GM18907 (cell line): ENCODE measurements at regions not wholly inside any gene's neighbourhood (a gene's known extent, or its start where the extent isn't known, plus 50 kb on each side); places are given as distances from the start of the nearest gene placed in this dataset.

Experiments
- ATAC-seq: cut with Tn5 transposase; IDR thresholded peaks from one replicate; pipeline ENCODE4 v1.9.1; 2021; ENCODE audit warnings: mild to moderate bottlenecking, moderate library complexity; ENCODE audit not compliant: unreplicated experiment

DNA sequence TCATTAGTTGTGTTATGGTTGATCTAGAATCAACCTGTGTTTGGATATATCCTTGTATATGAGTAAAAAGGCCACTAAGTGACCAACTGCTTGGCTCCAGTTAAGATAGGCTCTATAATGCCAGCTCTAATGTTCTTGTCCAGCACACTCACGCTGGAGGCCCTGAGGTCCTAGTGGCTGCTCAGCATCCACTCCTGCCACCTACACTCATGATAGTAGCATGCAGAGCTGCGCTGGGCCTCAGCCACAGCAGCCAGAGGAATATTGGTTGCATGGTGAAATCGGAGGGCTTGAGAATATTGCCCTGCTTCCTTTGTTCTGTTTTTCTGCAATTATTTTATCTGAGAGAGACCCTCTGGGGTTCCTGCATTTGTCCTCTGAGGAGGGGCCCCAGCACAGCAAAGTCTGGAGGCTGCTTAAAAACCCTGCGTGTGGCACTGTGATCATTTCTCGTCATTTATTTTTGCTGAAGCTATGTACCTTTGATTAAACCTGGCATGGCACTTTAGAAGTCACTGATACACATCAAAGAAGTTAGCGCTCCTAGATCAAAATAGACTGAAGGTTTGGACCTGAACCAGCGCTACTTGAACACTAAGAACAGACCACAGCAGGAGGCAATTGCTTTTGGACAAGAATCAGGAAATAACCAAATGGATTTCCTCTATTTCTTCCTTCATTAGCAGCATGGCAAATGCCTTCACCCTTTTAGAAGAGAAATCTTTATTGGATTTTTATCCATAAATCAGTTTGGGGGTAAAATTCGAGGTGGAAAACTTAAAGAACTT is 398.4 kb upstream of the ID4 start:
- ATAC-seq, result no peak

DNA sequence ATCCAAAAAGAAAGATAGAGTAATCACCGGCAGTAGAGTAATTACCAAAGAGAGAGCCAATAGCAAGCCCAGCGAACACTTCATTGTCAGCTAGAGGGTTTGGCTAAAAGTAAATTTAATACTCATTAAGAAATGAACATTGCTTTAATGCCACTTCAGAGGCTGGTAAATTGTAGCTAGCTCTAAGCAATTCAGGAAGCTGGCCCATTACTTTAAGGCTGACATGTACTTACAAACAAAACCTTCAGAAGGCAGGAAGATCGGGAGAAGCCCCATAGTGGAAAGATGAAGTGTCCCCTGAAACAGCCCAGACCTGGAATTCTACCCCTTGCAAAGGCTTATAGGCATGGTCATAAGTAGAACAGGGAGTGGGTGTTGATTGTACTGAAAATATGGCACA is 396.6 kb upstream of the ID4 start:
- no peak for ATAC-seq

DNA sequence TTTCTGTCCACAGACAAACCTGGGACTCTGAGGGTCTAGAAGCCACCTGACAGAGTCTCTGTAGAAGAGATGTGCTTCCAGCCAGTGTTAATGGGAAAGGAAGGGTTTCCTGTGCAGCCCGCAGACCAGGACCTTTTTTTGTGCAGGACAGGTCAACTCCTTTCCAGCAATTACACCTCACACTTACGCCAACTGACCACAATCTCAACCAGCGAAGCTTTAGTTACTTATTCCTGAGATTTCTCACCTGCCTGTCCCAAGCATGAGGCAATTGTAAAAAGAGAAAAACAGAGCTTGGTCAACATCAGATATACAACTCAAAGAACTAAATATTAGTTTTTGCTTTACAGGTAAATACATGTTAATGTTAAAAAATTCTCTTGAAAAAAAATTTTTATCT is 393.8 kb upstream of the ID4 start:
- ATAC-seq, result no peak

DNA sequence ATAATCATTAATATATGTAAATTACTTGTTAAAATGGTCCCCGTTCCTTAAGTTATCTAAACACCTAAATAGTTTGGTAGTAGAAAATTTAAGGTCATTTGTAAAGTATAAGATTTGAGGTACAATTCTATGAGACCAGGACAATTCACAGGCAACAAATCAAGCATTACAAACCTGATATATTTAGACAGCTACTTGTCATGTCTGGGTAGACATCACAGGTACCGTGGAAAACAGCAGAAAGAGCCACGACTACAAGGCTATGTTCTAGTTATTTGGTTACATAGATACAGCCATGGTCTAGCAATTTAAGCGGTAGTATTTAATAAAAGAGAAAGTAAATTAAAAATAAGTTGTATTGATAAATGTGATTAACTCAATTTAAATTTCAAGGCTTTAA is 393.1 kb upstream of the ID4 start:
- no peak for ATAC-seq

DNA sequence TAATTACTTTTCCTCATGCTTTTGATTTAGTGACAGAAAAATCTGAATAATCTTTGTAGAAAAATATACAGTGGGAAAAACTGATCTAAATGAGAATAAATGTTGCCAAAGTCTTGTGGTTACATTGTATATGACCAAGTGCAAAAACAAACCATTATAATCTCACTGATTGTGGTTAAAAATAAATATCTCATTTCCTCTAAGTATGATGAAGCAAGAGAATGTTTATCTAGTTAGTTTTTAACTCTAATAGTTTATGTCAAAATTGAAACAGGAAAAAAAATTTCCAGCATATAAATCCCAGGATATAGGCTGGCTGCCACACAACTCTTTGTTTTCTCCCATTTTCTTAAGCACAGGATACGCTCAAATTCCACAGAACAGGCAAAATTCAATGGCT is 392.7 kb upstream of the ID4 start:
- ATAC-seq, result no peak

DNA sequence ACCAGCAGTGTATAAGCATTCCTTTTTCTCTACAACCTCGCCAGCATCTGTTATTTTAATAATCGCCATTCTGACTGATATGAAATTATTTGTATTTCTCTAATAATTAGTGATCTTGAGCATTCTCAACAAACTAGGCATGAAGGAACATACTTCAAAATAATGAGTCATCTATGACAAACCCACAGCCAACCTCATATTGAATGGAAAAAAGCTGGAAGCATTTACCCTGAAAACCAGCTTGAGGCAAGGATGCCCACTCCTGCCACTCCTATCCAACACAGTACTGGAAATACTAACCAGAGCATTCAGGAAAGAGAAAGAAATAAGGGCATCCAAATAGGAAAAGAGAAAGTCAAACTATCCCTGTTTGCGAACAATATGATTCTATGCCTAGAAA is 390.6 kb upstream of the ID4 start:
- ATAC-seq, result no peak

DNA sequence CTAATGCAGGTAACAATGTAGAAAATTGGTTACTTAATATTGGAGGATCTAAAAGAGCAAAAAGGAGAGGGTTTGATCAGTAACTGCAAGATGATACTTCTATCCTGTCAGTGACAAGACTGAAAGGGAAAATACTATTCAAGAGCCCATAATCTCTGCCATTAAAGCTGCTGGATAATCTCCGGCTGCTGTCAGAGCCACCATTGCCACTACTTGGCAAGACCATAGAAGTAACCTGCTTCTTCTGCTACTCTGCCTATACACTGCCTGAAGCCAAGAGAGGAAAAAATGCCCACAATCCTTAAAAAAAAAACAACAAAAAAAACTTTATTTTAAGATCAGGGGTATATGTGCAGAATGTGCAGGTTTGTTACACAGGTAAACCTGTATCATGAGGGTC is 386.5 kb upstream of the ID4 start:
- ATAC-seq, result no peak

DNA sequence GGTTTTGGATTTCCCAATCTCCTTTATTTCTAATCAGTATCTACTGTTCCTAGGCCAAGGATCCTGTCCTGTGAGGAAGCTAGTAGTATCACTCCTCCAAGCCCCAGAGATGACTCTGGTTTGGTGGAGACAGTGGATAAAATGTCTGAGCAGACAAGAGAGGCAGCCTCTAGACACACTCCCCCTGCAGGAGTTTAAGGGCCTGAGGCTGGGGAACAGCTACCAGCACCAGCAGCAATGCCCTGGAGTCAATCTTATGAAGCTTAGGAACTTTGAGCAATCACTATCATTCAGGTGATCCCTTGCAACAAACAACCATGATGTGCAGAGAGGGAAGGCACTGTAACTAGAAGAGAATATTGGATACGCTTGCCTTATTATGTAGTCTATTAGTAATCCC is 384.7 kb upstream of the ID4 start:
- no peak for ATAC-seq

DNA sequence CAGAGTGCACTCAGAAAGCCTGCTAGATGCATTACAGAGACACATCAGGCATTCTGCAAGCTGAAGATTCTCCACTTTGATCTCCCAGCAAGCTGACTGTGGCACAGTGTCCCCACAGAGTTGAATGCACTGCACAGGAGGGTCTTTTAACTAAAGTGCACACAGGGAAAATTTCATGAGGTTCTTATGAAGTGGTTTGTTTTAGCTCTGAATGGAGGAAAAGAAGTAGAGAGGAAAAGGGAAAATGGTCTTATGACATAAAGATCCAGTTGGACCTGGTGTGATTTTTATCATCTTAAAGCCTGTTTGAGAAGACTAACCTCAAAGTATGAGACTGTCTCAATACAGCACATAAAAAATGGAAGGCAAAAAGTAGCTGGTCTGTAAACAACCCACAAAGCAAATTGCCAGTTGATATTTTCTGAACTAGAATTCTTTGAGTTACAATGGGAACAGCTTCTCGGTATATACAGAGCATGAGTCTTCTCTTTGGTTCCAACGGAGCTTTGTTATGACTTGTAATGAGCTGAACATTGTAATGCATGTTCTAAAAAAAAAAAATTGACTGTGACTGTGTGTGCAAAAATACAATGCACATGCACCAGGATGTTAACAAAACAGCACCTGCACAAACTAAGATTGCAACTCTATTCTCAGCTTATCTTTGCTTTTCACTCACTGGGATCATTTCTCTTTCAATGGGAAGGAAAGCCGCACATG is 383.0 kb upstream of the ID4 start:
- no peak for ATAC-seq

DNA sequence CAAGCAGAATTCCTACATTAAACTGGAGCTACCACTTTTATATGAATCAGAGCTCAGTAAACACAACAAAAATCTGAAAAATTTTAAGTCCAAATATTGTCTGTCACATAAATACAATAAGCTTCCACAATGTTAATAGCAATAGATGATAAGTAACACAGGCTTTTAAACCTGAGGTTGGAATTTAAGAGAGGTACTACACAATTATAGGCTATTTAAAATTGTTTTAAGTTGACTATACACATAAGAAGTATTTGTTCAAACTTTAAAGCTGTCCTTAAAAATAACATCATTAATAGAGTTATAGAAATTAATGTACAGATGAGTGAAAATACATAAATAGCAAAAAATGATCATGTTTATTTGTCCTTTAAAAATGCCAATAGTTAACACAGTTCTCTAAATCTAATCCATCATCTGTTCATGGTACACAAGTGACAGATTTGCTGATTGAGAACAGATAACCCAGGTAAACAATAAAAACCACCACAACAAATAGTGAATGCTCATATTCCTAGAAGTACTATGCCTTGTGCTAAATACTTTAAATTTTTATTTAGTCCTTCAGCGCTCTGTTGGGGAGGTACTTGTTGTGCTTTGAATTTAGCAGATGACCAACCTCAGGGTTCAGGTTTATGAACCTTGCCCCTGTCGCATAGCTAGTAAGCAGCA is 382.3 kb upstream of the ID4 start:
- ATAC-seq, result no peak

DNA sequence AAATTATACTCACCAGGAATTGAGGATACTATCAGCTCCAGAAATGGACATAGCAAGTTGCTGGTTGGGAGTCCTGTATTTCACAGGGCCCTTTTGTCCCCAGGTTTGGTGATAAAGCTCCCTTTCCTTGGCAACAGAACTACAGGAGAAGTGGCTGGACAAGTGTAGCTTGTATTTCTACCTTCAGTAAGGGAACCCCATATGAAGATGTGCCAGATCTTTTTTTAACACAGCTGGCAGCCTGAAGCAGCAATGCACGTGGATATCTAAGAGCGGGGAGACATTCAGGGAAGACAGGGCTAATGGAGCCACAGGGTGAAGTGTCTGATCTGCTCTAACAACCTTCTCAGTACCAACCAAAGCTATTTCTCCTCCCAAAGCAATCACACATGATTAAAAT is 373.9 kb upstream of the ID4 start:
- ATAC-seq, result no peak

DNA sequence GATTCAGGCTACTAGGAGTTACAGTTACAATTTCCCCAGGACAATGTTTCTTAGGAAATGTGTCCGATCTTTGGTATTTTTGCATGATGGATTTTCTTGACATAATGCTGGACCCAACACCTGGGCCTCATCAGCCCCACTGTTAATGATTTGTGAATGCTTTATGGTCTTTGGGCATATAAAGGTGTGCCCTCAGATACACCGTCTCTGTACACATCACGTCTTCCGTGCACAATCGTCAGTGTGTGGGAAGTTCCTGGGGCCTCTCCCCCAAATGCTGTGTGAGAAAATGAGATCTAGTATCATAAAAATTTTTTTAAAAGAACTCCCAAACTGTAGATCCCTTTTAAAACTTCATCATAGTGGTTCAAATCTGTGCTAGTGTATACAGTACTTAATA is 373.2 kb upstream of the ID4 start:
- ATAC-seq, result no peak

DNA sequence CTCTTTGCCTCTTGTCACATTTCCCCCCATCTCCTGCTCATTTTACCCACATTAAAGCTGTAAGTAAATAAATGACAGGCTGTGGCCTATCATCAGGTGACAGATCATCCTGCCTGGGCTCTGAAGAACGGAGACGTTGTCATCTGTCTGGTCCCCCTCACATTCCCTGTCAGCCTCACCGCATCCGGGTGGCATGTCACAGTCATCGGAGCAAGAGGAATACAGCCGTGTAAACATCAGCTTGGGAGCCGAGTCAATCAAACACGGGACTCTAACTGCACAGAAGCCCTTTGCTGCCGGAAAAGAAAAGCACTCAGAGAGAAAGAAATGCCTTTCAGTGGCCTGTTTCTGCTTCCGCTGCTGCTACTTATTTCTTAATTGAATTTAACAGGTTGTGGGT is 371.9 kb upstream of the ID4 start:
- ATAC-seq, result no peak

DNA sequence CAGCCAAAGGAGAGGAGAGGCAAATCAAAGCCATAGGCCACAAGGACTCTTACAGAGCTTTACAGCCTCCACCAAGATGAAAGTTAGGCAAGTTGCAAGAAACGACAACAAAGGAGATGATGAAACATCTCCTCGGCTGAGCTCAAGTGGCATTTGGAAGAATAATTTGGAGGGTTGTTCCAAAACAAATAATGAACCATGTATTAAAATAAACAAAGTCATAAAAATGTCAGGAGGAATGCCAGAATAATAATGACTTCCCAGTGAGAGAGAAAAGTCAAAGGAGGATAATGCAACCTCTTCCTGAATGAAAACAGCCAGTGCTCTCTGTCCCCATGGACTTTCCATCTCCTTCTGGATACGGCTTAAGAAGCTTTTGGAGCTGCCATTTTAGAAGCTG is 371.4 kb upstream of the ID4 start:
- ATAC-seq, result no peak

DNA sequence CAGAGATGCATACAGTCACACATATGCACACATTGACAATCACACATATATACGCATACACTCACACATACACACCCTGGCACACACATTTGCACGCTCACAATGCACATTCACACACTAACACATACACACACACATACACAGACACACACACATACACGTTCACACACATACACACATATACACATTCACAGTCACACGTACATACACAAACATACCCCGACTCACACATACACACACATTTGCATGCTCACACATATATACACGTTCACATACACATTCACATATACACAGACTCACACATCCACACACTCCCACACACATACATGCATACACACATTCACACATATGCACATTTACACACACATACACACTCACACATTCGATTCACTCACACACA is 366.8 kb upstream of the ID4 start:
- ATAC-seq, result no peak

DNA sequence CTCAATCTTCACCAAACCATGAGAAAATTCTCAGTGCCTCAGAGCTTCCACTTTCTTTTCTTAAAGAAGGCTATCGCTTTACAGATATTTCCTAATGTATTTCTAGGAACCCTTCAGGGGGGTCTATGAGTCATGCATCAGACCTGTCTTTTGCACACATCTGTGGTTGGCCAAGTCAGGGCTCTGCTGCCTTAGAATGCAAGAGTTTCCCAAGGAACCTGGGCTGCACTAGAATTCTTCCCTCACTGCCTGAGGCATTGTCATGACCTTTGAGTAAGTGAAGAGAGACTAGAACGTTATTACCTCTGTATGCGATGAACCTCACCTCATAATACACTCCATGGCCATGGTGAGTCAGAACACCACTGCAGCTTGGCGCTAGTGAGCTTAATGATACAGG is 365.0 kb upstream of the ID4 start:
- ATAC-seq, result no peak

DNA sequence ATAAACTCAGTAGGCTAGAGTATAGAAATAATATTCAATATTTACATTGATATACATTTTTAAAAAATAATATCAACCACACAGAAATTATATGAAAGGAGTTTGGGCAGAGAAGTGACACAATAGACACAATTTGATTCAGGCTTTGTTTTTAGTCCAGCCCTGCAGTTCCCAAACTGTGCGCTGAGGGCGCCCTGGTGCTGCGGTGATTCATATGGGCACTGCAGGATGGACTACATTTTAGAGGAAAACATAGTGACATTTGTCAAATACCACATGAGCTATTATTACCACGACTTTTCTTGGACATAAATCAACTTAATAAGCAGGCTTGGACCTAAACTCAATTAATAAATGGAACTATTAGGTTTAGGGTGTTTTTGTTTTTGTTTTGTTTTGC is 364.3 kb upstream of the ID4 start:
- no peak for ATAC-seq

DNA sequence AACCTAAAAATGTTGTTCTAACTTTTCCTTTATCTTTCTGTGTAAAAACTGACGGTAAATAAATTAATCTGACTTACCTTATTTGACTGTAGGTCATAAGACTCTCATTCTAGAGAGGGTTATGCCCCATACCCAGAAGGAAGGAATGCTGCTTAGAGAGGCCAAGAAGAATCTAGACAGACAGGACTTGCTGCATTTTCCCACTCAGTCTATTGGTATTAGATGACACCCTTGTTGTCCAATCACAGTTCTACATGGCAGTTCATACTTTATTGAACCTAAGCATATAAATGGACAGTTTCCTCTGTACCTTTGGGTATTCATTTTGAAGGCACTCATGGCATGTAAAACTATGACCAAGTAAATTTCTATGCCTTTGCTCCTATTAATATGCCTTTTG is 359.6 kb upstream of the ID4 start:
- ATAC-seq, result no peak

DNA sequence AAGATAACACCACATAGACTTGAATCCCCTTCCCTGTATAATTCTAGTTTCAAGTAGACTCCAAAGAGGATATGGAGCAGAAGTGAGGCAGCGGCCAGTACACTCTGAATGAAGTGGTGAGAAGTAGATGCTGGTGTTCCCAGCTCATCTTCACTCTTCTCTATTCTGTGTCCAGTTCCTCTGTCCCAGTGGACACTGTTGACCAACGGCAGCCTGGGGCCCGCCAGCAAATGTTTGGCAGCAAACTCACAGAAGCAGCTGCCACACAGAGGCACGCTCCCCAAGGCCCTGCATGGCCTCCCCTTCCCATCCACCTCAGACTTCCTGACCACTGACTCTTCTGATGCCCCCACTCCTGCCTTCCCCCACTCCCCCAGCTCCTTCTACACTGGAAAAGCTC is 358.9 kb upstream of the ID4 start:
- no peak for ATAC-seq

DNA sequence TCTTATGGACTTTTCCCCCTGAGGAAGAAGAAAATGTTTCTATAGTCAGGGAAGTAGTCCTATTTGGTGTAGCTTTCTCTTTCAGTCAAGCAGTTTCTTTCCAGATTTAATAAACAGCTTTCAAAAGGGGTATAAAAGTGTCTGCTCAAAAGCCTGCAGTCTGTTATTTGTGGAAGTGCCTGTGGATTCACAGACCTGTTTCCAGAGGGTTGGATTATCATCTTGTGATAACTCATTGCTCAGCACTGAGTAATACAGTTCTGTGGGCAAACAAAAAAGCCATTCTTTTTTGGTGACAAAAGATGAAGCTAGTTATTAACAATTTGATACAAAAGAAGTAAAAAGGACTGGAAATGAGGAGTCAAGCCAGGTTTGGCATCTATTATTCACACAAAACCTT is 358.2 kb upstream of the ID4 start:
- ATAC-seq, result no peak

DNA sequence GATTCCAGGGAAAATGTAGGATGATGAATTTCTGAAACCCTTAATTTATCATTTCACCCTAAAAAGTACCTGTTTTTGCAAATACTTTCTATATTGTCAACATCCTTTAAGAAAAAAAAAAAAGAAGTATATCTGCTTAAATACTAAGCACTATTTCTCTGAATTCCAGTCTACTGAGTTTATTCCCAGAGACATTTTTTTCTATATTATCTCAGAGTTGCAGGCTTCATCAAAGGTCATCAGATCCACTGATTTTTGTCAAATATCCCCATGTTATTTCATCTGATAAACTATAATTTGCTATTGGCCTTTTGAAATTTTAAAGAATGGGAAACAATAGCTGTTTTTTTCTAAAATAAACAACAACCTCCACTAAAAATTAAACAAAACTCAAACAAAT is 357.6 kb upstream of the ID4 start:
- ATAC-seq, result no peak
